A172 (cell line): ENCODE measurements at regions not wholly inside any gene's neighbourhood (a gene's known extent, or its start where the extent isn't known, plus 50 kb on each side); places are given as distances from the start of the nearest gene placed in this dataset.

ENCODE experiments used
- DNase-seq: peaks from one replicate; pipeline ENCODE4 v3.0.0-alpha.2; 2015; ENCODE audit warnings: low spot score

- DNase-seq = no peak
Measured at GRCh38 chr10:57880446-57881227, 387.1 kb downstream of the IPMK start.

- no peak for DNase-seq
Measured at GRCh38 chr10:57874810-57875209, 392.9 kb downstream of the IPMK start.

GRCh38 chr10:57867241-57867640 is 400.5 kb downstream of the IPMK start:
- DNase-seq = no peak

- peak; percentile 11 for DNase-seq
Measured at GRCh38 chr10:57864765-57865680, 402.7 kb downstream of the IPMK start.

GRCh38 chr10:57849691-57850357 is 417.9 kb downstream of the IPMK start:
- peak; percentile 8 for DNase-seq

DNA sequence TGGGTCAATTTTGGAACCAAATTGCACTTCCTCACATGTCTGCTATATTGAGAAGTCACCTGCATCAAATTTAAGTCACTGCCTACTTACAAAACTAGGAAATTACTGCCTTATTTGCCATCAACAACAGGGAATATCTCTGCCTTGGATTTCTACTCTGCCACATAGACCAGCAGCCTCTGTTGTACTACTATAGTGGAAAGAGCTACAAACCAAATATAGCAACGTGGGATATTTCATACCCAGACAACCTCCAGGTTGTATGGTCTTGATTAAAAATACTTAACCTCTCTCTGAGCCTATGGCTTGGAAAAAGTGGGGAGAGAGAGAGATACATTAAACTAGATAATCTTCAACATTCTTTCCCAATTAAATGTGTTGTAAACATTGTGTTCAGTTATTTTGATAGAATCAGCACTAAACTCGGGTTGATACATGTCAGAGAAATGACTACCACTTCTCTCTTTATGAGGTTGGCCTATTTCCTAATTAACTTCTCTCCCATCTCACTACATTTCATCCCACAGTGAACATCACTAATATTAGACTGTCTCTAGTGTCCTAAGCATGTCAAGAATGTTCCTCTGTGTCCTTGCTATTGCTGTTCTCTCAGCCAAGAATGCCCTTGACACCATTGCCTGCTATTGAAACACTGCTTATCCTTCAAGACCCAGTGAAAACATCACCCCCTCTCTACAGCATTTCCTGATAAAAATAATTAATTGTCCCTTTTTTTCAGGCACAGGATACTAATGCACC is 421.2 kb downstream of the IPMK start:
- no peak for DNase-seq

DNA sequence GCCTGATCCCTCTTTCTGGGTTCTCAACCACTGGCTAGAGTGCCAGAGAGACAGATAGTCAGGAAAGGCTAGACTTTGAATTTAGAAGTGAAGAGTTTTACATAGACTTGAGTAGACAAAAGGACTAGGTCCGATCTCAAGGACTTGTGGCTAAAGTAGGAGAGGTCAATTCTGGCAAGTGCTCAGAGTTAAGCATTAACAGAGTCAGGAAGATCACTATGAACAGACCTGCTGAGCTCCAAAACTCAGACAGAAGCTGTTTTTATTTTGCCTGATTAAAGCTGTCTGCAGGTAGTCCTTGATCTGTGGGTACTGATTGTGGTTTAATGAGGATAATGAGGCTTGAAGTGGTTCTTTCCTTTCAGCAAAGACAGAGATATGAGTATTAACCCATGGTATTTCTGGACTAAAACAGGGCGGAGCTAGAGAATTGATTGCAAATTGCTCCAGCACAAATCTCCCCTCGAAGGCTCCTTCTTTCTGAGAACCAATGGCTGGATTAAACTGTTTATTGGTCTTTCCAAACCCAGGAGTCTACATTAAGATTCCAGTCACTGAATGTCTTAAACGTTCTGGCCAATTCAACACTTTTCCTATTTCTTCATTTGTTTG is 423.2 kb downstream of the IPMK start:
- DNase-seq = no peak

DNA sequence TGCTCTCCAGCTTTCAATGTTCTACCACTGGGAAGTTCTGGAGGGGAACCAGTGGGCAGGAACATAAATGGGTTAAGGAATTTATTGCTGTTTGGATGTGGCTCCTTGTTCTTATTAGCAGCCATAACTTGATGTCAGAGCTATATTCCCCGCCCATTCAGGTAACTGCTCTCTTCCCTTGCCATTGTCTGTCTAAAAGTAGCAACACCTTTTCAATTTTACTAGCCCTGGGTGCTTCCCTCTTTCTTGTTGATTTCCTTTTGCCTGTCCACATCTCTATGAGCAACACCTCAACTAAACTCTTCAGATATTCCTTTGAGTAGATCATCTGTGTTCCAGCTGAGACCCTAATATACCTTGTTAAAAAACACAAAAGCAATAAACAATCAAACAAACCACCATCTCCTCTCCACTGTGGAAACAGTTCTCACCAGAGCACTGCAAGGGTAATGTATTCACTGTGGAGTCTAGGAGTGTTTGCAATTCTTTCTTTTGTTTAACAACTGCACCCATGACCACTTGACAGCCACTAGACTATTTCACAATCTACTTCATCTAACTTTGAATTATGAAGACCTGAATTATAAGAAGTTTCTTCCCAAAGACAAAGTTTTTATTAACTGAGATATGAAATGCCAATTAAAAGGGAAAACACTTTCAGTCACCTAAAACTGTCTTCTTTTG is 436.7 kb downstream of the IPMK start:
- no peak for DNase-seq

DNA sequence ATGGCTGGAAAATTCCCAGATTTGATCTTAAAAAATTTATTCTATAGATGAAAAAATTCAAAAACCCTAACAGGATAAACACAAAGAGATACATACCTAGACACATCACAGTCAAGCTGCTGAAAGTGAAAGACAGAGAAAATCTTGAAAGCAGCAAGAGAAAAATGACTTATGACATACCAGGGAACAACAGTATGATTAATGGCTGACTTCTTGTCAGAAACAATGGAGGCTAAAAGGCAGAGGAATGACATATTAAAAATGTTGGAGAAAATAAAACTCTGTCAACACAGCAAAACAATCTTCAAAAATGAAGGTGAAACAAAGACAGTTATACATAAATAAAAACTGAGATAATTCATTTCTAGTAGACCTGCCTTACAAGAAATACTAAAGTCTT is 442.7 kb downstream of the IPMK start:
- DNase-seq = no peak

DNA sequence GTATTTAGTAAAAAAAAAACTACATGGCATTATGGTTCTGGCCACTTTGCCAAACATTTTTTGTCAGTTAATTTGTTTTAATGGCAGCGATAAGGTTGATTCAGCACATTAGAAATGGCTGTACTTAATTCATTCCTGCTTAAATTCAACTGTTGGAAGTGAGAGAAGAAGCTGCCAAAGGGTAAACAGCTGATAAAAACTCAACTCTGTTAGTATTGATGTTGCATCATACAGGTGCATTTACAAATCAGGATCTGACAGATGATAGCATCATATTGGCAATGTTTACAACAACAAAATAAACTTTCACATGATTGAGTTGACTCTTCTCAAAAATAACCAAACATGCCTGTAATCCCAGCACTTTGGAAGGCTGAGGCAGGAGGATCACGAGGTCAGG is 444.3 kb downstream of the IPMK start:
- no peak for DNase-seq

GRCh38 chr10:57822965-57823364 is 444.7 kb downstream of the IPMK start:
- DNase-seq = no peak

DNA sequence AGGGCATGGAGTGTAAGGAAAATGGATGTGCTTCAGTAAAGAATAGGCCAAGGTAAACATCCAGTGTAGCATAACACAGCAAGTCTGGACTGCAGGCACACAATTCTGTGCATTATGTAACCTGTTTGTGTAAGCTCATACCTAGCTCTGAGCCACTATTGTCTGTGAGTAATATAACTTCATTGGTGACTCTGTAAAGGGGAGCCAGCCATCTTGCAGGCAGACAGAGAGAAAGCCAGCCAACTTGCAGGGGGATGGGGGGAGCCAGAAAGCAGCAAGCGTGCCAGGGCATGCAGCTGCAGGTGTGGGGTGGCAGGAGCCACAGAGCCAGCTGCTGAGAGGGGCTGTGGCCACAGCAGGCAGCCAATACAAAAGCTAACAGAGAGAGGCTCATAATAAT is 449.2 kb downstream of the IPMK start:
- no peak for DNase-seq

GRCh38 chr10:57817741-57818140 is 450.0 kb downstream of the IPMK start:
- no peak for DNase-seq

DNA sequence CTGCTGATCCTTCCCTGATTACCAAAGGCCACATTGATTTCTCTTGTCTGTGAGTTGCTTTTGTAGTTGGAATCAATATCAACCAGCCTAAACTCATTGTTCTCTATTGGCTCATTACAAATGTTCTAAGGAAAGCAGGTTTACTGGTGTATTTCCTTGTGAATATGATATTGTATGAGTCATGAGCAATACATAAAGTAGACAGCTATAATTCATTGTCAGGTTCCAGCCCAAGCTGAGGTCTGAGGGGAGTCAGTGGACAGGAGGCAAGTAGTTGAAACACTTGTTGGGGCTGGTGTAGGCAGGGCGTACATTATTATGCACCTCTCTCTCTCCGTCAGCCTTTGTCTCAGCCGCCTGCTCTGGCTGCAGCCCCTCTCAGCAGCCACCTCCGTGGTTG is 451.7 kb downstream of the IPMK start:
- DNase-seq = no peak

DNA sequence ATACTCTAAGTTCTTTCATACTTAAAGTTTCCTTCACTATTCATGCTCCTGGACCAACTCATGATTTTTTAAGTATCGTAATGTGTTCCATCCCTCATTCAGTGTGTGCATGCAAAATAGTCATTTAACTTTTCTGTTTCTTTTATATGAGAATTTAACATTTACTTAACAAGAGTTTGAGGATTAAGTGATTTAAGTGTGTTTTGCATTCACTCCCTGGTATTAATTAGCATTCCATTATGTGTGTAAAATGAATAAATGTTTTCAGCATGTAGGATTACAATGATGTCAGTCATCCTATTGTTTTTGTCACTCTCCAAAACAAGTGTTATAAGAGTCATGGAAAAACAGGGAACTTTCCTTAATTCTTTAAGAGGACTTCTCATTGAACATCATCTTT is 457.7 kb downstream of the IPMK start:
- DNase-seq = no peak

GRCh38 chr10:57807906-57808305 is 459.8 kb downstream of the IPMK start:
- DNase-seq = no peak

DNA sequence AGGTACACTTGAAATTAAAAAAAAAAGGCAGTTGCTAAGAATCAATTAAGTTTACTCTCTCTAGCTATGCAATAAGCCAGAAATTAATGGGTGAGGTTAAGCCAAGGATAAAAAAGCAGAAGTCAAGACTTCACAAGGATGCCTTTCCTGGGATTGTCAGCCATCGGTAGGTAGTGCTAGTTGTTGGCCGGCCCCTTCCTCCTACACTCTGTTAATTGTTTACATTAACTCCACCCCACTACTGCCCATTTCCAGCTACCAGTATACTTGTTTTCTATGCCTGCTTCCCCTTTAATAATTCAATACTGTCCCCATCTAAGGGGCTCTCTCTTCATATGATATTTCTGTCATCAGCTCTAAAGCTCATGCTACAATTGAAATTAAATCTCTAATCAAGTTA is 461.0 kb downstream of the IPMK start:
- DNase-seq = no peak

DNA sequence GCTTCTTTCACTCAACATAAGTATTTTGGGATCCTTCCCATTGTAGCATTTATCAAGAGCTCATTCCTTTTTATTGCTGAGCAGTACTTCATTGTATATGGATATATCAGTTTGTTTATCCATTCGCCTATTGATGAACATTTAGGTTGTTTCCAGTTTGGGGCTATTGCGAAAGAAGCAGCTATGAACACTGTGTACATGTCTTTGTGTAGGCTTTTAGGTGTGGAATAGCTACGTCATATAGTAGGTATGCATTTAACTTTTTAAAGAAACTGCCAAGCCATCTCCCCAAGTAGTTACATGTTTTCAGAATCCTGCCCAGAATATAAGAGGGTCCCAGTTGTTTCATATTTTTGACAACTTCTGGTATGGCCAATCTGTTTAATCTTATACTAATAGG is 468.1 kb downstream of the IPMK start:
- no peak for DNase-seq

- no peak for DNase-seq
Measured at GRCh38 chr10:57798830-57799229, 468.9 kb downstream of the IPMK start.

DNA sequence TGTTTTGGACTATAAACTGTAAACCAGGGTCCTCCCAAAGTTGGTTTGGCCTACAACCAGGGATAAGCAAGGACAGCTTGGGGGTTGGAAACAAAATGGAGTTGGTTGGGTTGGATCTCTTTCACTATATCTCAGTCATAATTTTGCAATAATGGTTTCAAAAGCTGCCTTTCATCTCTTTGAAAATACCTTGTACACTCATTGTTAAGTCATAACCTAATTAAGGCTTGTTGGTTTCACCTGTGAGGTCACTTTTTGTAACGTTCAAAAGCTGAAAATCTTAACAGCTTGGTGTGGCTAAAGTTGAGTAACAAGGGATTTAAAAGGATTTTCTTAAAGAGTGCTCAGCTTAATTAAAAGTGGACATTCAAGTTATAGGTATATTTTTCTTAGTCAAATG is 476.1 kb downstream of the IPMK start:
- DNase-seq = no peak

DNA sequence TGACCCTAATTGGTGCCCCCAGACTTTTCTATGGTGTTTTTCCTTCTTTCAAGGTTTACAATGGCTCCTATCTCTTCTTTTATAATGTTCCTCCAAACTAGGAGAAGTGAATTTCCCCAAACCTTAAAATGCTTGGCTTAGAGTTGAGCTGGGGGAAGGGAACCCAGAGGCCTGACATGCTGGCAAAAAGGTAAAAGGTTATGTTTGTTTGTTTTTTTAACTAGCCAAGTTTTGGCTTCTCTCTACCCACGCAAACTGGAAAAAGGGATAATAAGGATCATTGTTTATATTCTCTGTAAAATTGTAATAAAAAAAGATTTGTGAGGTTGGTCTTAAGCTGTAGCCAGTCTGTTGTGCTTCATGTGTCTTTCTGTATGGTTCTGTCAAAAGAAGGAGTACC is 477.0 kb downstream of the IPMK start:
- no peak for DNase-seq
